A549 (cell line): ENCODE measurements at regions not wholly inside any gene's neighbourhood (a gene's known extent, or its start where the extent isn't known, plus 50 kb on each side); places are given as distances from the start of the nearest gene placed in this dataset.

Experiments used
- BCL3 ChIP-seq: fragments of >200 bp; sonication (Bioruptor Twin); formaldehyde crosslinking; IDR thresholded peaks from 3 replicates; pipeline ENCODE4 v1.6.1; 2016
- CTCF ChIP-seq: fragments of >200 bp; sonication (Bioruptor Twin); formaldehyde crosslinking; IDR thresholded peaks from 3 replicates; pipeline ENCODE4 v1.5.1; 2016
- POLR2A ChIP-seq: IDR thresholded peaks from 2 replicates; pipeline ENCODE4 v1.6.1; 2012; ENCODE audit warnings: mild to moderate bottlenecking, low read length
- RARB ChIP-seq: fragments of 250-450 bp; sonication (Bioruptor Pico); IDR thresholded peaks from 2 replicates; pipeline ENCODE4 v1.8.0; 2021; ENCODE audit warnings: mild to moderate bottlenecking, moderate library complexity
- RFX5 ChIP-seq: fragments of 450-650 bp; IDR thresholded peaks from 2 replicates; pipeline ENCODE4 v1.7.1; 2014; ENCODE audit warnings: antibody characterized with exemption, mild to moderate bottlenecking, moderate library complexity

GRCh38 chr22:49645791-49646550 is 181.7 kb downstream of the BRD1 start:
- TF ChIP-seq BCL3 (no peak), POLR2A (no peak), CTCF (no peak), RFX5 (no peak), RARB (no peak)
